SH-SY5Y (cell line): ENCODE measurements at regions not wholly inside any gene's neighbourhood (a gene's known extent, or its start where the extent isn't known, plus 50 kb on each side); places are given as distances from the start of the nearest gene placed in this dataset.

Experiments
- GATA2 ChIP-seq: IDR thresholded peaks from 2 replicates; pipeline ENCODE4 v1.6.1; 2011; ENCODE audit warnings: mild to moderate bottlenecking, low read depth, low read length
- GATA3 ChIP-seq: IDR thresholded peaks from 2 replicates; pipeline ENCODE4 v1.6.1; 2011; ENCODE audit warnings: low read depth, mild to moderate bottlenecking, low read length, moderate library complexity

- TF ChIP-seq GATA3 (no peak), GATA2 (peak; percentile 80)
Measured at GRCh38 chr11:119907878-119908572, 179.0 kb upstream of the NECTIN1 start.
